ENCODE measurements at regions not wholly inside any gene's neighbourhood (a gene's known extent, or its start where the extent isn't known, plus 50 kb on each side); places are given as distances from the start of the nearest gene placed in this dataset.

GRCh38 chr21:32949701-32950100 is 76.0 kb upstream of the OLIG2 start:
- TF ChIP-seq CTCF (IDR thresholded peaks at IDR 0.05; ENCODE audit: insufficient read depth, low read depth, low read length) (no peak), EZH2 (IDR thresholded peaks at IDR 0.05; ENCODE audit: insufficient read depth, low read length) (no peak)
